CD14-positive monocyte (primary cell): ENCODE measurements at regions not wholly inside any gene's neighbourhood (a gene's known extent, or its start where the extent isn't known, plus 50 kb on each side); places are given as distances from the start of the nearest gene placed in this dataset.
"Not testable (repeated sequence)": the region's sequence is repeated elsewhere in the genome, so short reads cannot be mapped to it uniquely, and the experiment has no call there.

ENCODE experiments used
- DNase-seq, 3 donors: peaks; one replicate each; pipeline ENCODE4 v3.0.0-alpha.2; 2011 to 2022
- H2AFZ ChIP-seq: 2 replicates; pipeline ENCODE4 v1.6.0; 2012; ENCODE audit warnings: mild to moderate bottlenecking, low read depth, low read length, inconsistent platforms; ENCODE audit not compliant: insufficient read depth, poor library complexity, severe bottlenecking
- H3K27ac ChIP-seq, 2 donors: 1 replicate in 1 of 2; 2 replicates in 1 of 2; pipeline ENCODE4 v1.5.1; 2012 to 2013; ENCODE audit warnings: low read length in 2 of 2, control low read depth in 1 of 2, inconsistent platforms in 1 of 2, low read depth in 1 of 2, mild to moderate bottlenecking in 1 of 2
- H3K27me3 ChIP-seq, 2 donors: one replicate each; pipeline versions ENCODE4 v1.6.0 to v1.6.1; 2011 to 2013; ENCODE audit warnings: low read length in 2 of 2; ENCODE audit not compliant: control insufficient read depth in 2 of 2, insufficient read depth in 2 of 2
- H3K36me3 ChIP-seq, 2 donors: replicated peaks in 1 of 2; 1 replicate in 1 of 2; 2 replicates in 1 of 2; pipeline versions ENCODE4 v1.5.1 to v1.6.1; 2012 to 2013; ENCODE audit warnings: low read length in 2 of 2, control low read depth in 1 of 2, inconsistent platforms in 1 of 2, mild to moderate bottlenecking in 1 of 2; ENCODE audit not compliant: insufficient read depth in 2 of 2, control insufficient read depth in 1 of 2
- H3K4me1 ChIP-seq, 2 donors: 1 replicate in 1 of 2; 2 replicates in 1 of 2; pipeline versions ENCODE4 v1.5.1 to v1.6.1; 2012 to 2013; ENCODE audit warnings: low read length in 2 of 2, control low read depth in 1 of 2, inconsistent platforms in 1 of 2, mild to moderate bottlenecking in 1 of 2, moderate library complexity in 1 of 2; ENCODE audit not compliant: insufficient read depth in 2 of 2, control insufficient read depth in 1 of 2
- H3K4me2 ChIP-seq: replicated peaks from 2 replicates; pipeline ENCODE3; 2012; ENCODE audit warnings: low read length, moderate library complexity, mild to moderate bottlenecking; ENCODE audit not compliant: poor library complexity, severe bottlenecking; ENCODE audit errors: extremely low read depth
- H3K4me3 ChIP-seq, 3 experiments: fragments of 200-600 bp in 1 of 3; sonication (generic) in 1 of 3; replicated peaks in 1 of 3; 1 replicate in 2 of 3; 2 replicates in 1 of 3; pipeline ENCODE4 v1.5.1; 2011 to 2013; ENCODE audit warnings: low read length in 3 of 3, mild to moderate bottlenecking in 3 of 3, control low read depth in 2 of 3, low read depth in 2 of 3, inconsistent platforms in 1 of 3, moderate library complexity in 1 of 3
- H3K79me2 ChIP-seq: 2 replicates; pipeline ENCODE4 v1.6.0; 2012; ENCODE audit warnings: mild to moderate bottlenecking, control low read depth, inconsistent platforms, low read length, moderate library complexity; ENCODE audit not compliant: insufficient read depth
- H3K9ac ChIP-seq: 2 replicates; pipeline ENCODE4 v1.6.0; 2017; ENCODE audit warnings: low read length, mild to moderate bottlenecking; ENCODE audit not compliant: insufficient read depth, poor library complexity, severe bottlenecking
- H3K9me3 ChIP-seq, 2 donors: replicated peaks in 1 of 2; 1 replicate in 1 of 2; 2 replicates in 1 of 2; pipeline versions ENCODE4 v1.5.1 to v1.6.1; 2012 to 2013; ENCODE audit warnings: low read length in 2 of 2, control low read depth in 1 of 2; ENCODE audit not compliant: control insufficient read depth in 1 of 2, insufficient read depth in 1 of 2
- H4K20me1 ChIP-seq: 2 replicates; pipeline ENCODE4 v1.6.0; 2012; ENCODE audit warnings: mild to moderate bottlenecking, low read length, control low read depth, moderate library complexity; ENCODE audit not compliant: insufficient read depth
- H3K27ac Mint-ChIP-seq, 7 donors: one replicate each; pipeline ENCODE4 v1.8.0; 2020; ENCODE audit warnings: mild to moderate bottlenecking in 7 of 7, mixed read lengths in 7 of 7, moderate library complexity in 6 of 7, inconsistent platforms in 2 of 7
- H3K27me3 Mint-ChIP-seq, 3 donors: one replicate each; pipeline ENCODE4 v1.8.0; 2021 to 2022; ENCODE audit warnings: low read depth in 3 of 3, mild to moderate bottlenecking in 3 of 3, mixed read lengths in 3 of 3, moderate library complexity in 3 of 3, inconsistent platforms in 1 of 3
- H3K36me3 Mint-ChIP-seq, 2 donors: one replicate each; pipeline ENCODE4 v1.8.0; 2020; ENCODE audit warnings: mixed read lengths in 2 of 2, inconsistent platforms in 1 of 2, mild to moderate bottlenecking in 1 of 2
- H3K4me1 Mint-ChIP-seq: one replicate; pipeline ENCODE4 v1.8.0; 2020; ENCODE audit warnings: mild to moderate bottlenecking, mixed read lengths
- H3K4me3 Mint-ChIP-seq, 2 donors: one replicate each; pipeline ENCODE4 v1.8.0; 2020; ENCODE audit warnings: mild to moderate bottlenecking in 2 of 2, mixed read lengths in 2 of 2, moderate library complexity in 1 of 2
- H3K9me3 Mint-ChIP-seq, 7 donors: one replicate each; pipeline ENCODE4 v1.8.0; 2020 to 2022; ENCODE audit warnings: mixed read lengths in 7 of 7, mild to moderate bottlenecking in 6 of 7, moderate library complexity in 6 of 7, inconsistent platforms in 2 of 7
- WGBS: methylation state at CpG from one replicate; pipeline ENCODE4 v1.1.5; 2013; ENCODE audit warnings: missing lambda C conversion rate; ENCODE audit not compliant: insufficient coverage; 5-methylcytosine and 5-hydroxymethylcytosine counted together
- intact Hi-C, 2 donors: fragments of 100-400 bp; cut with micrococcal nuclease; formaldehyde crosslinking; loops; one replicate each; pipeline versions ENCODE4 v1.15.0 to v1.15.1; 2023
- TF ChIP-seq, protein P1 (sequence below): fragments of 200-600 bp; IDR thresholded peaks from one replicate; pipeline ENCODE4 v1.8.0; 2022; ENCODE audit warnings: antibody characterized with exemption, mild to moderate bottlenecking

DNA sequence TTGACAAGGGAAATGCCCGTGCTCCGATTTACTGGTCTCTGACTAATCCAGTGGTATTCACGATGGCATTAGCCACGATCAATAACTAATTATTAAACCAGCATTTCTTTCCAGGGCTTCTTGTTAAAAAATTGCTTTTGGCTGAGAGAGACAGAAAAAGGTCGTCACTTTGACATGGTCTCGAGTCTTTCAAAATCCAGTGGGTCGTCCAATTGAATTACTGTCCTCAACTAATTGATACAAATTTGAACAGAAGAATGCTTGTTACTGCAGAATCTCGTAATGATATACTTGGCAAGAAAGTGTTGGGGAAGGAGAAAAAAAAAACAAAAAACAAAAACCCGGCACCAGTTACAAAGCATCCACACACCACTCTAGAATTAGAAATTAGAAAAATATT, 318.4 kb downstream of the NR2F2 start:
- intact Hi-C loops = no loop called here
- no peak overlapping the region for H2AFZ ChIP-seq
- no peak overlapping the region for H3K27ac ChIP-seq
- H3K4me1 ChIP-seq = no peaks in the 10 kb centered on the region
- H3K27me3 ChIP-seq = no peaks in the 10 kb centered on the region
- Mint-ChIP-seq H3K36me3 (no peaks in the 10 kb centered on the region), H3K4me1 (no peaks in the 10 kb centered on the region), H3K27me3 (peaks cover 3 to 8% (median 6%) of the 10 kb centered on the region in 3 donors), H3K27ac (no peak overlapping the region), H3K9me3 (peaks cover 0 to 12% (median 3%) of the 10 kb centered on the region in 7 donors), H3K4me3 (no peak overlapping the region)
- no peaks in the 10 kb centered on the region for H3K79me2 ChIP-seq
- H3K4me3 ChIP-seq = no peak overlapping the region
- DNase-seq = no peak
- H3K9me3 ChIP-seq = no peaks in the 10 kb centered on the region
- H3K4me2 ChIP-seq = no peak overlapping the region
- H3K9ac ChIP-seq = no peak overlapping the region
- H4K20me1 ChIP-seq = no peaks in the 10 kb centered on the region
- WGBS = 100% methylated on average over 2 of the region's 9 CpGs
- H3K36me3 ChIP-seq = no peaks in the 10 kb centered on the region
- TF ChIP-seq, protein P1, sequence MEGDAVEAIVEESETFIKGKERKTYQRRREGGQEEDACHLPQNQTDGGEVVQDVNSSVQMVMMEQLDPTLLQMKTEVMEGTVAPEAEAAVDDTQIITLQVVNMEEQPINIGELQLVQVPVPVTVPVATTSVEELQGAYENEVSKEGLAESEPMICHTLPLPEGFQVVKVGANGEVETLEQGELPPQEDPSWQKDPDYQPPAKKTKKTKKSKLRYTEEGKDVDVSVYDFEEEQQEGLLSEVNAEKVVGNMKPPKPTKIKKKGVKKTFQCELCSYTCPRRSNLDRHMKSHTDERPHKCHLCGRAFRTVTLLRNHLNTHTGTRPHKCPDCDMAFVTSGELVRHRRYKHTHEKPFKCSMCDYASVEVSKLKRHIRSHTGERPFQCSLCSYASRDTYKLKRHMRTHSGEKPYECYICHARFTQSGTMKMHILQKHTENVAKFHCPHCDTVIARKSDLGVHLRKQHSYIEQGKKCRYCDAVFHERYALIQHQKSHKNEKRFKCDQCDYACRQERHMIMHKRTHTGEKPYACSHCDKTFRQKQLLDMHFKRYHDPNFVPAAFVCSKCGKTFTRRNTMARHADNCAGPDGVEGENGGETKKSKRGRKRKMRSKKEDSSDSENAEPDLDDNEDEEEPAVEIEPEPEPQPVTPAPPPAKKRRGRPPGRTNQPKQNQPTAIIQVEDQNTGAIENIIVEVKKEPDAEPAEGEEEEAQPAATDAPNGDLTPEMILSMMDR = no peak

DNA sequence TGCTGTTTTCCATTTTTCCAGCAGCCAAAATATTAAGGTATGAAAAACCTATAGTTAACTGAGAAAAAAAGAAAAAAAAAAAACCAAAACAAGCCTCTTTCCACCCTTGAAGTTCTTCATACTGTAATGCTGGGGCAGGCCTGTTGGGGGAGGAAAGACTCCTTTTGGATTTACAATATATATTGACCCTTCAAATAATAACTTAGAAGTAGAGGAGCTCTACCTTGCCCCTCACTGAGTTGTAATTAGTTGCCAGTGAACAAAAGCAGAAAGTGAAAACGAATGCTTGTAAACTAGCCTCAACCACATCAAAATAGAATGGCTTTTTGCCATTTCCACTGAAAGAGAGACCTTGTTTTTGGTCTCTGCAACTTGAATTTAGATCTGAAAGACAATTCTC, 326.6 kb downstream of the NR2F2 start:
- Histone ChIP-seq H3K9me3 (no peaks in the 10 kb centered on the region), H3K9ac (no peak overlapping the region), H3K79me2 (no peaks in the 10 kb centered on the region), H3K27ac (no peak overlapping the region), H3K36me3 (no peaks in the 10 kb centered on the region), H3K4me1 (no peaks in the 10 kb centered on the region), H4K20me1 (no peaks in the 10 kb centered on the region), H2AFZ (no peak overlapping the region), H3K4me2 (no peak overlapping the region), H3K27me3 (no peaks in the 10 kb centered on the region), H3K4me3 (no peak overlapping the region)
- no peaks in the 10 kb centered on the region for H3K36me3 Mint-ChIP-seq
- H3K4me3 Mint-ChIP-seq = no peak overlapping the region
- DNase-seq = no peak
- intact Hi-C loops = no loop called here
- WGBS = no CpG with 5 or more reads among the region's 1 CpG
- no peaks in the 10 kb centered on the region for H3K4me1 Mint-ChIP-seq
- H3K27me3 Mint-ChIP-seq = peaks cover 1 to 6% (median 4%) of the 10 kb centered on the region in 3 donors
- TF ChIP-seq, protein P1 = no peak
- H3K9me3 Mint-ChIP-seq = peaks cover 0 to 10% (median 3%) of the 10 kb centered on the region in 7 donors
- H3K27ac Mint-ChIP-seq = no peak overlapping the region

DNA sequence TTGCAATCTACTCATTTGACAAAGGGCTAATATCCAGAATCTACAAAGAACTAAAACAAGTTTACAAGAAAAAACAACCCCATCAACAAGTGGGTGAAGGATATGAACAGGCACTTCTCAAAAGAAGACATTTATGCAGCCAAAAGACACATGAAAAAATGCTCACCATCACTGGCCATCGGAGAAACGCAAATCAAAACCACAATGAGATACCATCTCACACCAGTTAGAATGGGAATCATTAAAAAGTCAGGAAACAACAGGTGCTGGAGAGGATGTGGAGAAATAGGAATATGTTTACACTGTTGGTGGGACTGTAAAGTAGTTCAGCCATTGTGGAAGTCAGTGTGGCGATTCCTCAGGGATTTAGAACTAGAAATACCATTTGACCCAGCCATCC, 336.5 kb downstream of the NR2F2 start:
- H3K9me3 Mint-ChIP-seq, H3K27ac ChIP-seq, H3K27me3 ChIP-seq, H3K4me1 ChIP-seq, H3K9me3 ChIP-seq, H3K27me3 Mint-ChIP-seq, H3K79me2 ChIP-seq, H3K36me3 ChIP-seq, H4K20me1 ChIP-seq, intact Hi-C loops, H3K4me2 ChIP-seq, H3K4me1 Mint-ChIP-seq, H3K27ac Mint-ChIP-seq, H2AFZ ChIP-seq, H3K36me3 Mint-ChIP-seq, DNase-seq, H3K4me3 Mint-ChIP-seq, H3K4me3 ChIP-seq, H3K9ac ChIP-seq: not testable (repeated sequence)
- no CpG with 5 or more reads among the region's 3 CpGs for WGBS
